MM.1S (cell line): ENCODE measurements at regions not wholly inside any gene's neighbourhood (a gene's known extent, or its start where the extent isn't known, plus 50 kb on each side); places are given as distances from the start of the nearest gene placed in this dataset.

Experiments
- CTCF ChIP-seq: fragments of 300-600 bp; sonication (generic); IDR thresholded peaks from 2 replicates; pipeline ENCODE4 v1.5.1; 2016; ENCODE audit warnings: antibody characterized with exemption, low read length, mixed read lengths
- EZH2 ChIP-seq: fragments of 300-600 bp; sonication (generic); optimal IDR thresholded peaks from 2 replicates; pipeline ENCODE3; 2017; ENCODE audit warnings: low read depth, mild to moderate bottlenecking, antibody characterized with exemption, low read length, mixed read lengths
- EZH2phosphoT487 ChIP-seq: fragments of 300-600 bp; sonication (generic); IDR thresholded peaks from 2 replicates; pipeline ENCODE4 v1.6.1; 2018; ENCODE audit warnings: antibody characterized with exemption, low read length

DNA sequence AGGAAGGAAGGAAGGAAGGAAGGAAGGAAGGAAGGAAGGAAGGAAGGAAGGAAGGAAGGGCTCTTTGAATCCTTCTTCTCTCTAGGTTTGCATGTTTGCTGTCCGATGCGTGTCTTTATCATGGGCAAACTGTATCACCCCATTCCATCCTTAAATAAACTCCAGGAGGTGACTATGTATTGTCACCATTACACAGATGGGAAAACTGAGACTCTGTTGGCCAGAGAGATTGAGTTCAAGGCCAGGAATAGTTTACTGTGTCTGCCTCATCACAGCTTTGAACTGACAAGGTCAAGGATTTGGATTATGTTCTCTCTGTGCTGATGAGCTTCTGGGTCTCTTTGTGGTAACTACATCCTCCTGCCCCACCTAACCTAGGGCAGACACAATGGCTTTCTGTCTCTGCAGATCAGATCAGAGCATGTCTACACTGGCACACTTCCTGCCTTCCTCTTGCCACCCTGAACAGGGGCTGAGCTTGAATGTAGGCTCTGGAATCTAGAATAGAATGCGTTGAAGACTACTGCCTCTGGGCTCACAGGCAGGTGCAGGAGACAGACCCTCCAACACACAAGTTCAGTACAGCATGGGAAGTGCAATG is 78.9 kb upstream of the MAP1LC3B2 start:
- TF ChIP-seq CTCF = no peak
- no peak for TF ChIP-seq EZH2
- no peak for TF ChIP-seq EZH2phosphoT487
